ENCODE measurements at regions not wholly inside any gene's neighbourhood (a gene's known extent, or its start where the extent isn't known, plus 50 kb on each side); places are given as distances from the start of the nearest gene placed in this dataset.

- Histone ChIP-seq H3K9me3 (ENCODE audit: control insufficient read depth, insufficient read depth, low read length) (no peaks in the 10 kb centered on the region), H3K27me3 (ENCODE audit: control insufficient read depth, insufficient read depth, low read length) (no peaks in the 10 kb centered on the region), H3K36me3 (ENCODE audit: control insufficient read depth, insufficient read depth, low read length) (no peaks in the 10 kb centered on the region), H3K4me1 (ENCODE audit: control insufficient read depth, insufficient read depth, low read length) (no peaks in the 10 kb centered on the region), H3K27ac (ENCODE audit: low read length) (no peak overlapping the region), H3K4me3 (ENCODE audit: low read length) (no peak overlapping the region)
- WGBS (ENCODE audit: insufficient coverage, insufficient read length): no CpG with 5 or more reads among the region's 7 CpGs
- DNase-seq (ENCODE audit: low read depth, low spot score): no peak
Measured at GRCh38 chr17:77577491-77577890, 381.0 kb upstream of the TNRC6C start.

- no peaks in the 10 kb centered on the region for H3K27me3 ChIP-seq (ENCODE audit: control insufficient read depth, insufficient read depth, low read length)
- WGBS (ENCODE audit: insufficient coverage, insufficient read length): no CpG with 5 or more reads among the region's 9 CpGs
- H3K4me1 ChIP-seq (ENCODE audit: control insufficient read depth, insufficient read depth, low read length): no peaks in the 10 kb centered on the region
- H3K27ac ChIP-seq (ENCODE audit: low read length): no peak overlapping the region
- no peak overlapping the region for H3K4me3 ChIP-seq (ENCODE audit: low read length)
- H3K36me3 ChIP-seq (ENCODE audit: control insufficient read depth, insufficient read depth, low read length): no peaks in the 10 kb centered on the region
- DNase-seq (ENCODE audit: low read depth, low spot score): no peak
- H3K9me3 ChIP-seq (ENCODE audit: control insufficient read depth, insufficient read depth, low read length): no peaks in the 10 kb centered on the region
Measured at GRCh38 chr17:77579131-77579530, 379.4 kb upstream of the TNRC6C start.

- Histone ChIP-seq H3K9me3 (ENCODE audit: control insufficient read depth, insufficient read depth, low read length) (no peaks in the 10 kb centered on the region), H3K36me3 (ENCODE audit: control insufficient read depth, insufficient read depth, low read length) (no peaks in the 10 kb centered on the region), H3K27me3 (ENCODE audit: control insufficient read depth, insufficient read depth, low read length) (no peaks in the 10 kb centered on the region), H3K4me3 (ENCODE audit: low read length) (no peak overlapping the region), H3K4me1 (ENCODE audit: control insufficient read depth, insufficient read depth, low read length) (no peaks in the 10 kb centered on the region), H3K27ac (ENCODE audit: low read length) (no peak overlapping the region)
- WGBS (ENCODE audit: insufficient coverage, insufficient read length): no CpG with 5 or more reads among the region's 6 CpGs
- no peak for DNase-seq (ENCODE audit: low read depth, low spot score)
Measured at GRCh38 chr17:77579682-77580081, 378.8 kb upstream of the TNRC6C start.

- no peak for DNase-seq (ENCODE audit: low read depth, low spot score)
- H3K9me3 ChIP-seq (ENCODE audit: control insufficient read depth, insufficient read depth, low read length): no peaks in the 10 kb centered on the region
- no peaks in the 10 kb centered on the region for H3K27me3 ChIP-seq (ENCODE audit: control insufficient read depth, insufficient read depth, low read length)
- no peak overlapping the region for H3K4me3 ChIP-seq (ENCODE audit: low read length)
- H3K4me1 ChIP-seq (ENCODE audit: control insufficient read depth, insufficient read depth, low read length): no peaks in the 10 kb centered on the region
- H3K27ac ChIP-seq (ENCODE audit: low read length): no peak overlapping the region
- no CpG with 5 or more reads among the region's 8 CpGs for WGBS (ENCODE audit: insufficient coverage, insufficient read length)
- no peaks in the 10 kb centered on the region for H3K36me3 ChIP-seq (ENCODE audit: control insufficient read depth, insufficient read depth, low read length)
Measured at GRCh38 chr17:77580531-77581270, 377.8 kb upstream of the TNRC6C start.

GRCh38 chr17:77581480-77581879, 377.0 kb upstream of the TNRC6C start:
- Histone ChIP-seq H3K36me3 (ENCODE audit: control insufficient read depth, insufficient read depth, low read length) (no peaks in the 10 kb centered on the region), H3K9me3 (ENCODE audit: control insufficient read depth, insufficient read depth, low read length) (no peaks in the 10 kb centered on the region), H3K4me3 (ENCODE audit: low read length) (no peak overlapping the region), H3K4me1 (ENCODE audit: control insufficient read depth, insufficient read depth, low read length) (no peaks in the 10 kb centered on the region), H3K27me3 (ENCODE audit: control insufficient read depth, insufficient read depth, low read length) (no peaks in the 10 kb centered on the region), H3K27ac (ENCODE audit: low read length) (no peak overlapping the region)
- no CpG with 5 or more reads among the region's 2 CpGs for WGBS (ENCODE audit: insufficient coverage, insufficient read length)
- no peak for DNase-seq (ENCODE audit: low read depth, low spot score)

- WGBS (ENCODE audit: insufficient coverage, insufficient read length): no CpG with 5 or more reads among the region's 9 CpGs
- no peaks in the 10 kb centered on the region for H3K4me1 ChIP-seq (ENCODE audit: control insufficient read depth, insufficient read depth, low read length)
- DNase-seq (ENCODE audit: low read depth, low spot score): no peak
Measured at GRCh38 chr17:77585142-77585860, 373.2 kb upstream of the TNRC6C start.

GRCh38 chr17:77590951-77591735, 367.4 kb upstream of the TNRC6C start:
- DNase-seq (ENCODE audit: low read depth, low spot score): no peak
- no CpG with 5 or more reads among the region's 16 CpGs for WGBS (ENCODE audit: insufficient coverage, insufficient read length)
- no peaks in the 10 kb centered on the region for H3K4me1 ChIP-seq (ENCODE audit: control insufficient read depth, insufficient read depth, low read length)
- H3K27me3 ChIP-seq (ENCODE audit: control insufficient read depth, insufficient read depth, low read length): no peaks in the 10 kb centered on the region
- H3K27ac ChIP-seq (ENCODE audit: low read length): no peak overlapping the region
- no peak overlapping the region for H3K4me3 ChIP-seq (ENCODE audit: low read length)
- no peaks in the 10 kb centered on the region for H3K9me3 ChIP-seq (ENCODE audit: control insufficient read depth, insufficient read depth, low read length)
- H3K36me3 ChIP-seq (ENCODE audit: control insufficient read depth, insufficient read depth, low read length): no peaks in the 10 kb centered on the region

More at GRCh38 chr17:77585142-77585860, 373.2 kb upstream of the TNRC6C start:
- H3K27ac ChIP-seq (ENCODE audit: low read length): no peak overlapping the region
- no peaks in the 10 kb centered on the region for H3K27me3 ChIP-seq (ENCODE audit: control insufficient read depth, insufficient read depth, low read length)
- no peaks in the 10 kb centered on the region for H3K9me3 ChIP-seq (ENCODE audit: control insufficient read depth, insufficient read depth, low read length)
- H3K36me3 ChIP-seq (ENCODE audit: control insufficient read depth, insufficient read depth, low read length): no peaks in the 10 kb centered on the region
- H3K4me3 ChIP-seq (ENCODE audit: low read length): no peak overlapping the region

- DNase-seq (ENCODE audit: low read depth, low spot score): no peak
- Histone ChIP-seq H3K4me1 (ENCODE audit: control insufficient read depth, insufficient read depth, low read length) (peaks cover 1% of the 10 kb centered on the region; the same call in 1 of the 2 replicates), H3K9me3 (ENCODE audit: control insufficient read depth, insufficient read depth, low read length) (no peaks in the 10 kb centered on the region), H3K4me3 (ENCODE audit: low read length) (no peak overlapping the region), H3K27ac (ENCODE audit: low read length) (no peak overlapping the region), H3K27me3 (ENCODE audit: control insufficient read depth, insufficient read depth, low read length) (no peaks in the 10 kb centered on the region), H3K36me3 (ENCODE audit: control insufficient read depth, insufficient read depth, low read length) (no peaks in the 10 kb centered on the region)
- no CpG with 5 or more reads among the region's 13 CpGs for WGBS (ENCODE audit: insufficient coverage, insufficient read length)
Measured at GRCh38 chr17:77592106-77592865, 366.2 kb upstream of the TNRC6C start.

- H3K27ac ChIP-seq (ENCODE audit: low read length): no peak overlapping the region
- H3K4me1 ChIP-seq (ENCODE audit: control insufficient read depth, insufficient read depth, low read length): peaks cover 1% of the 10 kb centered on the region; the same call in 1 of the 2 replicates
- WGBS (ENCODE audit: insufficient coverage, insufficient read length): no CpG with 5 or more reads among the region's 5 CpGs
- H3K9me3 ChIP-seq (ENCODE audit: control insufficient read depth, insufficient read depth, low read length): no peaks in the 10 kb centered on the region
- no peaks in the 10 kb centered on the region for H3K27me3 ChIP-seq (ENCODE audit: control insufficient read depth, insufficient read depth, low read length)
- no peak overlapping the region for H3K4me3 ChIP-seq (ENCODE audit: low read length)
- no peaks in the 10 kb centered on the region for H3K36me3 ChIP-seq (ENCODE audit: control insufficient read depth, insufficient read depth, low read length)
- DNase-seq (ENCODE audit: low read depth, low spot score): no peak
Measured at GRCh38 chr17:77593081-77593480, 365.4 kb upstream of the TNRC6C start.

All from iPS DF 6.9 (cell line).